ENCODE measurements at regions not wholly inside any gene's neighbourhood (a gene's known extent, or its start where the extent isn't known, plus 50 kb on each side); places are given as distances from the start of the nearest gene placed in this dataset.
A peak's percentile ranks its signal among the peaks of the same experiment; 100 is the strongest.

DNA sequence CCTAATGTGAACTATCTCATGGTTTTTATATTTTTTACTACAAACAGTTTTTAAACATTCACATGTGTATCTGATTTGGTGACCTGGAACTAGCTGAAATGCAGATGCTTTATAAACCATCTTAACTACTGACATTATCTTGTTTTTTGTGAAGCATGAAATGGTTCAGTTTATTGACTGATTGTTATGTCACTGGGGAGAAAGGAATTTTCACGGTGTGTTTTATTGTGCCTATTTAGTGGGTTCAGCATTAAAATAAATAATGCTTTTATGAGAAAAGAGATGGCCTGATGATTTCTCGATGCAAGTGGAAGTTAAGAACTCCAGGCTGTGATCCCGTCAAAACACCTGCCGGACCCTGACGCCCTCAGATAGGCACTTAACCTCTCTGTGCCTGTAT lies 79.9 kb upstream of the KIF26B start (continued):
- TF ChIP-seq PRDM10 (tag by site-specific recombination; IDR thresholded peaks at IDR 0.05) (no peak), ZNF670 (tag by site-specific recombination; IDR thresholded peaks at IDR 0.05; ENCODE audit: low read depth) (no peak), ZNF18 (tag by site-specific recombination; IDR thresholded peaks at IDR 0.05) (peak; percentile 76; the same call in 1 of the 2 replicates), ZNF404 (tag by site-specific recombination; IDR thresholded peaks at IDR 0.05) (no peak), FEZF1 (tag by site-specific recombination; IDR thresholded peaks at IDR 0.05) (peak; percentile 75), ZNF561 (tag by site-specific recombination; IDR thresholded peaks at IDR 0.05; ENCODE audit: borderline replicate concordance) (peak; percentile 16; the same call in 1 of the 2 replicates), ZNF488 (tag by site-specific recombination; IDR thresholded peaks at IDR 0.05) (no peak)

GRCh38 chr1:245074232-245074747 lies 80.5 kb upstream of the KIF26B start:
- no peaks in the 10 kb centered on the region for H3K9me3 ChIP-seq (ENCODE audit: control insufficient read depth, insufficient read depth, low read depth, low read length)
- H3K4me1 ChIP-seq (ENCODE audit: control insufficient read depth, insufficient read depth, low read length), result 0 out of 2 replicates have a peak, but pooled peaks cover 5% of the 10 kb centered on the region
- ChIA-PET CTCF (no interaction called here), POLR2A (no interaction called here)
- H3K4me3 ChIP-seq (ENCODE audit: low read depth, low read length), result no peak overlapping the region
- H3K27ac ChIP-seq (ENCODE audit: extremely low read depth, low read depth, low read length), result no peak overlapping the region
- no peaks in the 10 kb centered on the region for H3K36me3 ChIP-seq (ENCODE audit: control insufficient read depth in 2 of 2, insufficient read depth in 1 of 2, low read length in 2 of 2)
- 0 out of 2 replicates have a peak, but pooled peaks have one; percentile 28 for TF ChIP-seq PATZ1 (tag by site-specific recombination; IDR thresholded peaks at IDR 0.05)
- TF ChIP-seq SCRT2 (tag by site-specific recombination; IDR thresholded peaks at IDR 0.05), result peak; percentile 99
- 0 out of 2 replicates have a peak, but pooled peaks have one; percentile 31 for TF ChIP-seq ZNF660 (tag by site-specific recombination; IDR thresholded peaks at IDR 0.05)
- peak; percentile 54; the same call in 1 of the 2 replicates for TF ChIP-seq TSHZ1 (tag by site-specific recombination; IDR thresholded peaks at IDR 0.05; ENCODE audit: borderline replicate concordance)
- TF ChIP-seq ZSCAN30 (tag by site-specific recombination; IDR thresholded peaks at IDR 0.05), result peak; percentile 44; the same call in 1 of the 2 replicates
- TF ChIP-seq, protein P1, sequence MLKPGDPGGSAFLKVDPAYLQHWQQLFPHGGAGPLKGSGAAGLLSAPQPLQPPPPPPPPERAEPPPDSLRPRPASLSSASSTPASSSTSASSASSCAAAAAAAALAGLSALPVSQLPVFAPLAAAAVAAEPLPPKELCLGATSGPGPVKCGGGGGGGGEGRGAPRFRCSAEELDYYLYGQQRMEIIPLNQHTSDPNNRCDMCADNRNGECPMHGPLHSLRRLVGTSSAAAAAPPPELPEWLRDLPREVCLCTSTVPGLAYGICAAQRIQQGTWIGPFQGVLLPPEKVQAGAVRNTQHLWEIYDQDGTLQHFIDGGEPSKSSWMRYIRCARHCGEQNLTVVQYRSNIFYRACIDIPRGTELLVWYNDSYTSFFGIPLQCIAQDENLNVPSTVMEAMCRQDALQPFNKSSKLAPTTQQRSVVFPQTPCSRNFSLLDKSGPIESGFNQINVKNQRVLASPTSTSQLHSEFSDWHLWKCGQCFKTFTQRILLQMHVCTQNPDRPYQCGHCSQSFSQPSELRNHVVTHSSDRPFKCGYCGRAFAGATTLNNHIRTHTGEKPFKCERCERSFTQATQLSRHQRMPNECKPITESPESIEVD (tag by site-specific recombination; IDR thresholded peaks at IDR 0.05), result peak; percentile 94
- peak; percentile 66; the same call in 1 of the 2 replicates for TF ChIP-seq ZNF768 (tag by site-specific recombination; IDR thresholded peaks at IDR 0.05)
- TF ChIP-seq INSM2 (tag by site-specific recombination; IDR thresholded peaks at IDR 0.05), result peak; percentile 43; the same call in 1 of the 2 replicates
- TF ChIP-seq ZNF677 (tag by site-specific recombination; IDR thresholded peaks at IDR 0.05), result no peak
- TF ChIP-seq ZNF214 (tag by site-specific recombination; IDR thresholded peaks at IDR 0.05; ENCODE audit: borderline replicate concordance), result 0 out of 2 replicates have a peak, but pooled peaks have one; percentile 14
- peak; percentile 26; the same call in 1 of the 2 replicates for TF ChIP-seq WT1 (tag by site-specific recombination; IDR thresholded peaks at IDR 0.05)

All from HEK293 (cell line).